K562 (cell line): ENCODE measurements at regions not wholly inside any gene's neighbourhood (a gene's known extent, or its start where the extent isn't known, plus 50 kb on each side); places are given as distances from the start of the nearest gene placed in this dataset.

ENCODE experiments used
- ATAC-seq: fragments of 200-7000 bp; cut with Tn5 transposase; 3 replicates; pipeline ENCODE4 v1.9.1; 2020; ENCODE audit warnings: moderate library complexity
- BruUV-seq: library from RNA; stranded (reverse); fragments of 400-500 nt; replicated peaks from 2 replicates; lab custom pipeline; 2021; lab: Mats Ljungman, UMichigan
- CTCF ChIA-PET: fragments of 300-600 bp; formaldehyde crosslinking; extraction: SDS; loops from one replicate; lab custom pipeline; 2021; ENCODE audit warnings: low intra/inter-chr PET ratio; lab: Yijun Ruan, JAX
- POLR2A ChIA-PET: fragments of 300-600, 350-650 bp; sonication (Branson Sonifier 250); formaldehyde crosslinking; extraction: SDS; loops from one replicate; lab custom pipeline; 2021; ENCODE audit warnings: antibody characterized with exemption, inconsistent platforms; lab: Yijun Ruan, JAX
- DNase-seq, 4 experiments: peaks; one replicate each; pipeline versions ENCODE4 v3.0.0 to v3.0.0-alpha.2; 2011 to 2018; ENCODE audit warnings: low spot score in 3 of 4, mixed read lengths in 3 of 4; ENCODE audit errors: extremely low read depth in 1 of 4
- FAIRE-seq: peaks from 2 replicates; lab custom pipeline; 2011; peaks lifted over from hg19 to GRCh38; lab: Jason Lieb, UNC
- H2AFZ ChIP-seq: 2 replicates; pipeline ENCODE4 v1.6.0; 2011; ENCODE audit warnings: low read depth, low read length, control low read depth, inconsistent platforms
- H3K27ac ChIP-seq: fragments of 200-600 bp; 3 replicates; pipeline ENCODE4 v1.8.0; 2011; ENCODE audit warnings: low read depth, mild to moderate bottlenecking, control low read depth, inconsistent platforms, low read length, moderate library complexity, mixed read lengths; ENCODE audit errors: extremely low read depth
- H3K27me3 ChIP-seq, 2 experiments: fragments of 300-600 bp in 1 of 2; 2 replicates in 1 of 2; 3 replicates in 1 of 2; pipeline versions ENCODE4 v1.6.0 to v1.8.0; 2011; ENCODE audit warnings: inconsistent platforms in 2 of 2, low read length in 2 of 2, mild to moderate bottlenecking in 1 of 2, mixed read lengths in 1 of 2, moderate library complexity in 1 of 2; ENCODE audit not compliant: control insufficient read depth in 2 of 2, insufficient read depth in 2 of 2
- H3K36me3 ChIP-seq: fragments of 300-600 bp; 3 replicates; pipeline ENCODE4 v1.8.0; 2011; ENCODE audit warnings: mild to moderate bottlenecking, low read length, inconsistent platforms; ENCODE audit not compliant: control insufficient read depth, insufficient read depth
- H3K4me1 ChIP-seq, 2 experiments: fragments of 200-600 bp in 1 of 2; replicated peaks in 1 of 2; 2 replicates in 1 of 2; 3 replicates in 1 of 2; pipeline versions ENCODE4 v1.5.1 to v1.8.0; 2011; ENCODE audit warnings: inconsistent platforms in 2 of 2, low read length in 2 of 2, mild to moderate bottlenecking in 1 of 2, mixed read lengths in 1 of 2, moderate library complexity in 1 of 2; ENCODE audit not compliant: control insufficient read depth in 2 of 2, insufficient read depth in 2 of 2
- H3K4me2 ChIP-seq: 2 replicates; pipeline ENCODE4 v1.6.1; 2011; ENCODE audit warnings: low read length, control low read depth, inconsistent platforms, mixed read lengths; ENCODE audit not compliant: insufficient read depth
- H3K4me3 ChIP-seq: fragments of 200-600 bp; sonication (generic), shearing (Covaris generic); 2 replicates; pipeline ENCODE4 v1.5.1; 2016; ENCODE audit warnings: control low read depth, inconsistent platforms
- H3K79me2 ChIP-seq: fragments of 200-600 bp; 3 replicates; pipeline ENCODE4 v1.8.0; 2011; ENCODE audit warnings: low read length, inconsistent platforms; ENCODE audit not compliant: control insufficient read depth, insufficient read depth
- H3K9ac ChIP-seq, 2 experiments: 2 replicates each; pipeline versions ENCODE4 v1.6.0 to v1.6.1; 2011; ENCODE audit warnings: low read depth in 2 of 2, low read length in 2 of 2, control low read depth in 1 of 2, inconsistent platforms in 1 of 2, mild to moderate bottlenecking in 1 of 2, mixed read lengths in 1 of 2; ENCODE audit not compliant: insufficient read depth in 1 of 2
- H3K9me1 ChIP-seq: one replicate; pipeline ENCODE4 v1.6.0; 2011; ENCODE audit warnings: inconsistent platforms, mild to moderate bottlenecking, low read length, moderate library complexity; ENCODE audit not compliant: control insufficient read depth, insufficient read depth
- H3K9me3 ChIP-seq: replicated peaks from 2 replicates; pipeline ENCODE4 v1.5.1; 2011; ENCODE audit warnings: low read depth, low read length, inconsistent platforms; ENCODE audit not compliant: control insufficient read depth, insufficient read depth
- H4K20me1 ChIP-seq: replicated peaks from 2 replicates; pipeline ENCODE4 v1.6.1; 2011; ENCODE audit warnings: low read length, inconsistent platforms, mixed read lengths; ENCODE audit not compliant: control insufficient read depth, insufficient read depth
- ADNP ChIP-seq: fragments of 200-800 bp; sonication (Bioruptor generic); IDR thresholded peaks from 2 replicates; pipeline ENCODE4 v1.6.1; 2016; ENCODE audit warnings: missing genetic modification characterization, missing compliant biosample characterization
- ARHGAP35 ChIP-seq: fragments of 450-650 bp; IDR thresholded peaks from 2 replicates; pipeline ENCODE4 v1.6.1; 2018; ENCODE audit not compliant: partially characterized antibody
- BRD4 ChIP-seq: fragments of 200-600 bp; sonication (generic); IDR thresholded peaks from 2 replicates; pipeline ENCODE4 v1.6.1; 2017; ENCODE audit warnings: inconsistent platforms
- EGR1 ChIP-seq: fragments of 450-650 bp; conservative IDR thresholded peaks from 2 replicates; pipeline ENCODE4 v1.6.1; 2017; ENCODE audit warnings: mild to moderate bottlenecking
- ETV1 ChIP-seq: fragments of 450-650 bp; conservative IDR thresholded peaks from 2 replicates; pipeline ENCODE4 v1.6.1; 2016; ENCODE audit warnings: missing genetic modification characterization, control low read depth, low read depth, missing compliant biosample characterization
- ETV5 ChIP-seq: sonication (generic); formaldehyde crosslinking; IDR thresholded peaks from 2 replicates; pipeline ENCODE4 v1.4.0; 2020; ENCODE audit warnings: low read depth, mild to moderate bottlenecking, missing genetic modification reagents
- FOXJ2 ChIP-seq: fragments of 200-800 bp; sonication (Bioruptor generic); IDR thresholded peaks from 2 replicates; pipeline ENCODE4 v1.6.1; 2016; ENCODE audit warnings: missing genetic modification characterization, missing compliant biosample characterization
- HCFC1 ChIP-seq: IDR thresholded peaks from 2 replicates; pipeline ENCODE4 v1.6.1; 2012; ENCODE audit warnings: low read depth, low read length, improper control_type of control experiment
- HOXB6 ChIP-seq: fragments of 250-450 bp; sonication (Bioruptor Pico); IDR thresholded peaks from 2 replicates; pipeline ENCODE4 v1.5.1; 2022; ENCODE audit warnings: mild to moderate bottlenecking, borderline replicate concordance
- NBN ChIP-seq: fragments of 450-650 bp; IDR thresholded peaks from 2 replicates; pipeline ENCODE4 v1.6.1; 2016; ENCODE audit warnings: low read depth, mild to moderate bottlenecking
- NR2C2 ChIP-seq, 2 experiments: fragments of 200-800 bp in 1 of 2; sonication (Bioruptor generic) in 1 of 2; sonication (generic) in 1 of 2; formaldehyde crosslinking in 1 of 2; IDR thresholded peaks; 2 replicates each; pipeline versions ENCODE4 v1.6.1 to v1.8.0; 2016 to 2022; ENCODE audit warnings: mild to moderate bottlenecking in 1 of 2, missing compliant biosample characterization in 1 of 2, missing genetic modification characterization in 1 of 2, missing genetic modification reagents in 1 of 2
- SMARCC2 ChIP-seq: fragments of 450-650 bp; IDR thresholded peaks from 2 replicates; pipeline ENCODE4 v1.6.1; 2017; ENCODE audit warnings: antibody characterized with exemption, moderate library complexity, mild to moderate bottlenecking, low read depth
- SRF ChIP-seq, 2 experiments: fragments of 250-450, 450-650 bp in 1 of 2; sonication (Bioruptor Pico) in 1 of 2; sonication (generic) in 1 of 2; formaldehyde crosslinking; IDR thresholded peaks; 2 replicates each; pipeline versions ENCODE4 v1.5.0 to v1.5.1; 2020 to 2022; ENCODE audit warnings: mild to moderate bottlenecking in 1 of 2, missing genetic modification reagents in 1 of 2
- ZNF184 ChIP-seq: sonication (generic); formaldehyde crosslinking; IDR thresholded peaks from 2 replicates; pipeline ENCODE4 v1.5.0; 2020; ENCODE audit warnings: missing genetic modification reagents
- ZNF3 ChIP-seq: fragments of 250-450 bp; sonication (Bioruptor Pico); IDR thresholded peaks from 2 replicates; pipeline ENCODE4 v1.5.0; 2021; ENCODE audit warnings: mild to moderate bottlenecking, moderate library complexity
- ZNF347 ChIP-seq: fragments of 450-650 bp; formaldehyde crosslinking; IDR thresholded peaks from 2 replicates; pipeline ENCODE4 v1.4.0; 2020; ENCODE audit warnings: low read depth, mild to moderate bottlenecking, moderate library complexity
- WGBS: fragments of 100-300 bp; shearing (Covaris generic); methylation state at CpG from one replicate; pipeline ENCODE4 v1.1.6; 2016; ENCODE audit warnings: low coverage, mixed read lengths; ENCODE audit not compliant: insufficient coverage; ENCODE audit errors: missing lambda C conversion rate; 5-methylcytosine and 5-hydroxymethylcytosine counted together
- in situ Hi-C: fragments of 300-500 bp; cut with MboI; formaldehyde crosslinking; loops from 4 replicates; pipeline ENCODE4 v1.15.0; 2018; ENCODE audit warnings: inconsistent platforms, mixed read lengths
- intact Hi-C: fragments of 100-400 bp; cut with micrococcal nuclease; formaldehyde crosslinking; loops from 2 replicates; pipeline ENCODE4 v1.14.2; 2022

GRCh38 chr7:119415682-119416081 is 857.3 kb upstream of the KCND2 start (continued):
- no peak for TF ChIP-seq FOXJ2
- TF ChIP-seq ZNF347 (CRISPR knock-in tag): no peak
- TF ChIP-seq SRF (CRISPR knock-in tag; IDR thresholded peaks at IDR 0.05): no peak
- TF ChIP-seq ETV5 (CRISPR knock-in tag): no peak
- TF ChIP-seq ADNP (tag): no peak
- TF ChIP-seq ARHGAP35: no peak
- TF ChIP-seq EGR1: no peak
- no peak for TF ChIP-seq HOXB6 (CRISPR knock-in tag)
- TF ChIP-seq SMARCC2: no peak
- TF ChIP-seq NR2C2 (CRISPR knock-in tag; IDR thresholded peaks at IDR 0.05): no peak
- TF ChIP-seq NR2C2 (tag; IDR thresholded peaks at IDR 0.05): no peak
- TF ChIP-seq, all 486 proteins: peak for 0

GRCh38 chr7:119421657-119422056 is 851.3 kb upstream of the KCND2 start:
- Histone ChIP-seq H3K4me2 (no peak overlapping the region), H3K27me3 (no peaks in the 10 kb centered on the region), H3K27ac (no peak overlapping the region), H4K20me1 (no peaks in the 10 kb centered on the region), H3K9me3 (no peaks in the 10 kb centered on the region), H3K4me3 (no peak overlapping the region), H3K79me2 (no peaks in the 10 kb centered on the region), H2AFZ (no peak overlapping the region), H3K9ac (no peak overlapping the region), H3K36me3 (no peaks in the 10 kb centered on the region), H3K9me1 (no peaks in the 10 kb centered on the region), H3K4me1 (no peaks in the 10 kb centered on the region)
- no peak for ATAC-seq
- no TSS peak for BruUV-seq
- intact Hi-C loops (no loop called here), in situ Hi-C loops (no loop called here)
- no peak for TF ChIP-seq ZNF3 (CRISPR knock-in tag)
- no peak for TF ChIP-seq NBN
- no peak for TF ChIP-seq ETV1 (tag)
- no peak for TF ChIP-seq BRD4
- TF ChIP-seq ZNF184: no peak
- TF ChIP-seq HCFC1: no peak
- FAIRE-seq: no peak
- ChIA-PET POLR2A (no interaction called here), CTCF (no interaction called here)
- WGBS: 0% methylated on average over 1 of the region's 1 CpG
- no peak for DNase-seq
